ENCODE measurements at regions not wholly inside any gene's neighbourhood (a gene's known extent, or its start where the extent isn't known, plus 50 kb on each side); places are given as distances from the start of the nearest gene placed in this dataset.

DNA sequence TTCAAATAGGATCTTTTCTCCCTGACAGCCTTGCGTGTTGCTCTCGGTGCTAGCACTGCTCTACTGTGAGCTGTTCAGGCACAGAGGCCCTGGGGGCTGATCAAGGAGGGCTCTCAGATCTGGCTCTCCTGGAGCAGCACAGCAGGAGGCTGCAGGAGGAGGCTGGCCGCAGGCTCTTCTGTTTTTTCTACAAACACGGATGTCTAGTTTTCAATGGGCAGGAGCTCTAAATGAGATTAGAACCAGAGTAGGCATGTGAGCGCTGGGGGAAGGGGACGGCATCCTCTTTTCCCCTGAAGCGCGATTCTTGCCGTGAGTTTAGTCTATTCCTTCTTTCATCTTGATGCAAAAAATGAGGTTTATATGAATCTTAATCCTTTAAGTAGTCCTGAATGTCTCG, 61.7 kb upstream of the IRX4 start:
- TF ChIP-seq, protein P1, sequence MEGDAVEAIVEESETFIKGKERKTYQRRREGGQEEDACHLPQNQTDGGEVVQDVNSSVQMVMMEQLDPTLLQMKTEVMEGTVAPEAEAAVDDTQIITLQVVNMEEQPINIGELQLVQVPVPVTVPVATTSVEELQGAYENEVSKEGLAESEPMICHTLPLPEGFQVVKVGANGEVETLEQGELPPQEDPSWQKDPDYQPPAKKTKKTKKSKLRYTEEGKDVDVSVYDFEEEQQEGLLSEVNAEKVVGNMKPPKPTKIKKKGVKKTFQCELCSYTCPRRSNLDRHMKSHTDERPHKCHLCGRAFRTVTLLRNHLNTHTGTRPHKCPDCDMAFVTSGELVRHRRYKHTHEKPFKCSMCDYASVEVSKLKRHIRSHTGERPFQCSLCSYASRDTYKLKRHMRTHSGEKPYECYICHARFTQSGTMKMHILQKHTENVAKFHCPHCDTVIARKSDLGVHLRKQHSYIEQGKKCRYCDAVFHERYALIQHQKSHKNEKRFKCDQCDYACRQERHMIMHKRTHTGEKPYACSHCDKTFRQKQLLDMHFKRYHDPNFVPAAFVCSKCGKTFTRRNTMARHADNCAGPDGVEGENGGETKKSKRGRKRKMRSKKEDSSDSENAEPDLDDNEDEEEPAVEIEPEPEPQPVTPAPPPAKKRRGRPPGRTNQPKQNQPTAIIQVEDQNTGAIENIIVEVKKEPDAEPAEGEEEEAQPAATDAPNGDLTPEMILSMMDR (IDR thresholded peaks at IDR 0.05; ENCODE audit: low read depth, low read length, poor library complexity, severe bottlenecking): no peak
- TF ChIP-seq EZH2phosphoT487 (IDR thresholded peaks at IDR 0.05; ENCODE audit: borderline replicate concordance, low read length): no peak

All from DOHH2 (cell line).